HL-60 (cell line): ENCODE measurements at regions not wholly inside any gene's neighbourhood (a gene's known extent, or its start where the extent isn't known, plus 50 kb on each side); places are given as distances from the start of the nearest gene placed in this dataset.

Source experiments
- GABPA ChIP-seq: IDR thresholded peaks from 2 replicates; pipeline ENCODE4 v1.6.1; 2012; ENCODE audit warnings: low read depth
- TF ChIP-seq, protein P1 (sequence below): IDR thresholded peaks from one replicate; pipeline ENCODE4 v1.5.1; 2011; ENCODE audit warnings: low read length, control low read depth, inconsistent platforms; ENCODE audit not compliant: insufficient read depth

DNA sequence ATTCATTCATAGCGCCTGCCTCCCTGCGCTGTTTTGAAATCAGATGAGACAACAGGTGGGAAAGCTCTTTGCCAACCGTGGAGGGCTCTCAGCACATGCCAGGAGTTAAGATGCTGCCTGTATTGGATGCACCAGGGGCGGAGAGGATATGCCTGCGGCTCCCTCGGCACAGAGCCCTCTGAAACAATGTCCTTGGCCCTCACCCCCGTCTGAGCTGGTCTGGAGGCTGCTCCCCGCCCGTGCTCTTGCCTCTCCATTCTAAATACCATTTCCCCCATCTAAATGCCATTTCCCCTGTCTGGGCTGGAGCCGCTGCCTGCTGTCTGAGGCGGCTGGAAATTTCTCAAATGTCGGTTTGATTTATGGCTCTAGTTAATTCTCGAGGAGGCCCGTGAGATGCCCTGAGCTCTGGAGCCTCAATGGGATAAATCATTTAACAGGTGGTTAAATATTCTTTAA, 50.8 kb upstream of the MLN start:
- TF ChIP-seq, protein P1, sequence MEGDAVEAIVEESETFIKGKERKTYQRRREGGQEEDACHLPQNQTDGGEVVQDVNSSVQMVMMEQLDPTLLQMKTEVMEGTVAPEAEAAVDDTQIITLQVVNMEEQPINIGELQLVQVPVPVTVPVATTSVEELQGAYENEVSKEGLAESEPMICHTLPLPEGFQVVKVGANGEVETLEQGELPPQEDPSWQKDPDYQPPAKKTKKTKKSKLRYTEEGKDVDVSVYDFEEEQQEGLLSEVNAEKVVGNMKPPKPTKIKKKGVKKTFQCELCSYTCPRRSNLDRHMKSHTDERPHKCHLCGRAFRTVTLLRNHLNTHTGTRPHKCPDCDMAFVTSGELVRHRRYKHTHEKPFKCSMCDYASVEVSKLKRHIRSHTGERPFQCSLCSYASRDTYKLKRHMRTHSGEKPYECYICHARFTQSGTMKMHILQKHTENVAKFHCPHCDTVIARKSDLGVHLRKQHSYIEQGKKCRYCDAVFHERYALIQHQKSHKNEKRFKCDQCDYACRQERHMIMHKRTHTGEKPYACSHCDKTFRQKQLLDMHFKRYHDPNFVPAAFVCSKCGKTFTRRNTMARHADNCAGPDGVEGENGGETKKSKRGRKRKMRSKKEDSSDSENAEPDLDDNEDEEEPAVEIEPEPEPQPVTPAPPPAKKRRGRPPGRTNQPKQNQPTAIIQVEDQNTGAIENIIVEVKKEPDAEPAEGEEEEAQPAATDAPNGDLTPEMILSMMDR = no peak
- no peak for TF ChIP-seq GABPA
